ENCODE measurements at regions not wholly inside any gene's neighbourhood (a gene's known extent, or its start where the extent isn't known, plus 50 kb on each side); places are given as distances from the start of the nearest gene placed in this dataset. TPM values are rescaled to one million over a fixed set of nuclear protein-coding genes. Genes with fewer than 3 reads are reported as not detected.

DNA sequence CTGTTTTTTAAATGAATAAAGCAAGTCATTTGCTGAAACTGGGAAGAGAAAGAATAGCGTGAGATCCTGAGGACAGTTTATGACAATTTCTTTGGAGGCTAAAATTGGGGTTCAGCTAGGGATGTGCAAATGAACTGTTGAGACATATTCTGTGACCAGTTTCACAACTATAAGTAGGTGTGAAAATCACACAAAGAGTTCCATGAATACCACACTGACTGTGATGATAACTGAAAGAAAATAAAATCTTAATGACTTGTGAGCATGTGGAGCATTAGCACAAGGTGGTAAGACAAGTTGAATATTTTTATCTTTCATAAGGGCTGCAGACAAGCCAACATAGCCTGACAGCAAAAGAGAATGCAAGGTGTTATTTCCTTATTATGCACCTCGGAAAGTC, 61.1 kb upstream of the PDGFD start:
- Histone ChIP-seq H3K27me3 (no peaks in the 10 kb centered on the region), H3K4me1 (no peaks in the 10 kb centered on the region), H3K36me3 (no peaks in the 10 kb centered on the region), H3K27ac (no peak overlapping the region), H3K4me3 (no peak overlapping the region), H3K9me3 (no peaks in the 10 kb centered on the region)
- no peak for DNase-seq
- ATAC-seq: no peak
- TF ChIP-seq, protein P1, sequence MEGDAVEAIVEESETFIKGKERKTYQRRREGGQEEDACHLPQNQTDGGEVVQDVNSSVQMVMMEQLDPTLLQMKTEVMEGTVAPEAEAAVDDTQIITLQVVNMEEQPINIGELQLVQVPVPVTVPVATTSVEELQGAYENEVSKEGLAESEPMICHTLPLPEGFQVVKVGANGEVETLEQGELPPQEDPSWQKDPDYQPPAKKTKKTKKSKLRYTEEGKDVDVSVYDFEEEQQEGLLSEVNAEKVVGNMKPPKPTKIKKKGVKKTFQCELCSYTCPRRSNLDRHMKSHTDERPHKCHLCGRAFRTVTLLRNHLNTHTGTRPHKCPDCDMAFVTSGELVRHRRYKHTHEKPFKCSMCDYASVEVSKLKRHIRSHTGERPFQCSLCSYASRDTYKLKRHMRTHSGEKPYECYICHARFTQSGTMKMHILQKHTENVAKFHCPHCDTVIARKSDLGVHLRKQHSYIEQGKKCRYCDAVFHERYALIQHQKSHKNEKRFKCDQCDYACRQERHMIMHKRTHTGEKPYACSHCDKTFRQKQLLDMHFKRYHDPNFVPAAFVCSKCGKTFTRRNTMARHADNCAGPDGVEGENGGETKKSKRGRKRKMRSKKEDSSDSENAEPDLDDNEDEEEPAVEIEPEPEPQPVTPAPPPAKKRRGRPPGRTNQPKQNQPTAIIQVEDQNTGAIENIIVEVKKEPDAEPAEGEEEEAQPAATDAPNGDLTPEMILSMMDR (IDR thresholded peaks at IDR 0.05): no peak
- intact Hi-C loops (cut with DNase I): no loop called here

- no peaks in the 10 kb centered on the region for H3K36me3 ChIP-seq
- no peaks in the 10 kb centered on the region for H3K27me3 ChIP-seq
- H3K9me3 ChIP-seq: no peaks in the 10 kb centered on the region
- no peak for DNase-seq
- H3K4me3 ChIP-seq: no peak overlapping the region
- no peak for ATAC-seq
- intact Hi-C loops (cut with DNase I): no loop called here
- H3K4me1 ChIP-seq: no peaks in the 10 kb centered on the region
- TF ChIP-seq, protein P1 (IDR thresholded peaks at IDR 0.05): no peak
- no peak overlapping the region for H3K27ac ChIP-seq
These were observed 58.5 kb upstream of the PDGFD start for GRCh38 chr11:104222464-104222863.

GRCh38 chr11:104221455-104221854, 57.5 kb upstream of the PDGFD start:
- ATAC-seq (no peak), DNase-seq (no peak)
- intact Hi-C loops (cut with DNase I): no loop called here
- Histone ChIP-seq H3K4me3 (no peak overlapping the region), H3K27ac (no peak overlapping the region), H3K27me3 (no peaks in the 10 kb centered on the region), H3K4me1 (no peaks in the 10 kb centered on the region), H3K9me3 (no peaks in the 10 kb centered on the region), H3K36me3 (no peaks in the 10 kb centered on the region)
- TF ChIP-seq, protein P1 (IDR thresholded peaks at IDR 0.05): no peak

DNA sequence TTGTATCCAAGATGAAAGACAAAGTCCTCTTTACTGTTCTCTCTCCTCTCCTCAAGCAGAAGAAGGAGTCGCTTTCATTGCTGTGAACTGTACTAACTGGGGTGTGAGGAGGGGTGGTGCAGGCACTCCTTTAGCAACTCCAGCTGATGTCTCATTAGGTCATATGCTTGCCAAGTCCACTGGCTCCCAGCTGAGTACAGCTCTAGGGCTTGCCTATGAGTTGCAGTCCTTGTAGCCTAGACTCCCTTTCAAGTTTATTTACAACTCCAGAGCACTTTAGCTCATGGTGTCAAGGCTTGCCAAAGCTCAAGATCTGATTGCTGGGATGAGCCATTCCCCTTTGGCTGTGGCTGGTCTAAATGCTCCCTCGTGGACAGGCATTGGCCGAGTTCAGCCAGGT, 55.1 kb upstream of the PDGFD start:
- Histone ChIP-seq H3K27me3 (no peaks in the 10 kb centered on the region), H3K27ac (no peak overlapping the region), H3K4me3 (no peak overlapping the region), H3K4me1 (no peaks in the 10 kb centered on the region), H3K9me3 (no peaks in the 10 kb centered on the region), H3K36me3 (no peaks in the 10 kb centered on the region)
- intact Hi-C loops (cut with DNase I): no loop called here
- ATAC-seq (peak; percentile 36), DNase-seq (no peak)
- TF ChIP-seq, protein P1 (IDR thresholded peaks at IDR 0.05): no peak

DNA sequence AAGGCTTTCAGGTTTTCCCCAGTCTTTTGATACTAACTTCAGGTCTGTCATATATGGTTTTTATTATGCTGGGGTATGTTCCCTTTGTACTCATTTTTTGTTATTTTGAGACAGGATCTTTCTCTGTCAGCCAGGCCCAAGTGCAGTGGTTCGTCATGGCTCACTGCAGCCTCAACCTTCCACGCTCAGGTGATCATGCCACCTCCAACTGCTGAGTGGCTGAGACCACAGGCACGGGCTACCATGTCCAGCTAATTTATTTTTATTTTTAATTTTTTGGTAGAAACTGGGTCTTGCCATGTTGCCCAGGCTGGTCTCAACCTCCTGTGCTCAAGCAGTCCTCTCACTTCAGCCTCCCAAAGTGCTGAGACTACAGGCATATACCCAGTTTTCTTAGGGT, 50.6 kb upstream of the PDGFD start:
- H3K27me3 ChIP-seq: no peaks in the 10 kb centered on the region
- ATAC-seq (no peak), DNase-seq (no peak)
- no peaks in the 10 kb centered on the region for H3K36me3 ChIP-seq
- intact Hi-C loops (cut with DNase I): no loop called here
- no peak overlapping the region for H3K4me3 ChIP-seq
- TF ChIP-seq, protein P1 (IDR thresholded peaks at IDR 0.05): no peak
- H3K9me3 ChIP-seq: no peaks in the 10 kb centered on the region
- H3K27ac ChIP-seq: no peak overlapping the region
- no peaks in the 10 kb centered on the region for H3K4me1 ChIP-seq

Small RNAs in the stretch of these regions (microRNA-seq; reads per million reads assigned to microRNA genes)
- not detected for gene MIR7641-1 (ENCODE audit: borderline microRNAs expressed)
